ENCODE measurements at regions not wholly inside any gene's neighbourhood (a gene's known extent, or its start where the extent isn't known, plus 50 kb on each side); places are given as distances from the start of the nearest gene placed in this dataset.
"Not testable (repeated sequence)": the region's sequence is repeated elsewhere in the genome, so short reads cannot be mapped to it uniquely, and the experiment has no call there.

DNA sequence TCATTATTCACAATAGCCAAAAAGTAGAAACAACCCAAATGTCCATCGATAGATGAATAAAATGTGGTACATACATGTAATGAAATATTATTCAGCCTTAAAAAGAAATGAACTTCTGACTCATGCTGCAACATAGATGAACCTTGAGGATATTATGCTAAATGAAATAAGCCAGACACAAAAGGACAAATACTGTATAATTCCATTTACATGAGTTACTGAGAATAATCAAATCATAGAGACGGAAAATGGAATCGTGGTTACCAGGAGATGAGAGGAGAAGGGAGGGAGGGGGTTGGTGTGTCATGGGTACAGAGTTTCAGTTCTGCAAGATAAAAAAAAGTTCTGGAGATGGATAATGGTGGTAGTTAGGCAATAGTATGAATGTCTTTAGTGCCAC is 184.1 kb downstream of the PSMG1 start:
- no peak for TF ChIP-seq POLR2A (IDR thresholded peaks at IDR 0.05)
- TF ChIP-seq, protein P1, sequence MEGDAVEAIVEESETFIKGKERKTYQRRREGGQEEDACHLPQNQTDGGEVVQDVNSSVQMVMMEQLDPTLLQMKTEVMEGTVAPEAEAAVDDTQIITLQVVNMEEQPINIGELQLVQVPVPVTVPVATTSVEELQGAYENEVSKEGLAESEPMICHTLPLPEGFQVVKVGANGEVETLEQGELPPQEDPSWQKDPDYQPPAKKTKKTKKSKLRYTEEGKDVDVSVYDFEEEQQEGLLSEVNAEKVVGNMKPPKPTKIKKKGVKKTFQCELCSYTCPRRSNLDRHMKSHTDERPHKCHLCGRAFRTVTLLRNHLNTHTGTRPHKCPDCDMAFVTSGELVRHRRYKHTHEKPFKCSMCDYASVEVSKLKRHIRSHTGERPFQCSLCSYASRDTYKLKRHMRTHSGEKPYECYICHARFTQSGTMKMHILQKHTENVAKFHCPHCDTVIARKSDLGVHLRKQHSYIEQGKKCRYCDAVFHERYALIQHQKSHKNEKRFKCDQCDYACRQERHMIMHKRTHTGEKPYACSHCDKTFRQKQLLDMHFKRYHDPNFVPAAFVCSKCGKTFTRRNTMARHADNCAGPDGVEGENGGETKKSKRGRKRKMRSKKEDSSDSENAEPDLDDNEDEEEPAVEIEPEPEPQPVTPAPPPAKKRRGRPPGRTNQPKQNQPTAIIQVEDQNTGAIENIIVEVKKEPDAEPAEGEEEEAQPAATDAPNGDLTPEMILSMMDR (IDR thresholded peaks at IDR 0.05): no peak
- H3K4me3 ChIP-seq (ENCODE audit: low read depth, poor library complexity, severe bottlenecking): no peak overlapping the region
- 84 to 89% methylated on average over 3 of the region's 3 CpGs for WGBS, 2 donors
- no peak for DNase-seq (ENCODE audit: low spot score in 2 of 2)
- intact Hi-C loops (cut with DNase I; ENCODE audit: low total_unique reads): no loop called here

DNA sequence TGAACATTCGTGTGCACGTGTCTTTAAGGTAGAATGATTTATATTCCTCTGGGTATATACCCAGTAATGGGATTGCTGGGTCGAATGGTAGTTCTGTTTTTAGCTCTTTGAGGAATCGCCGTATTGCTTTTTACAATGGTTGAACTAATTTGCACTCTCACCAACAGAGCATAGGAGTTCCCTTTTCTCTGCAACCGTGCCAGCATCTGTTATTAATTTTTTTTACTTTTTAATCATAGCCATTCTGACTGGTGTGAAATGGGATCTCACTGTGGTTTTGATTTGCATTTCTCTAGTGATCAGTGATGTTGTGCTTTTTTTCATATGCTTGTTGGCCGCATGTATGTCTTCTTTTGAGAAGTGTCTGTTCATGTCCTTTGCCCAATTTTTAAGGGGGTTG is 185.0 kb downstream of the PSMG1 start:
- intact Hi-C loops (cut with DNase I; ENCODE audit: low total_unique reads); DNase-seq (ENCODE audit: low spot score in 2 of 2); H3K4me3 ChIP-seq (ENCODE audit: low read depth, poor library complexity, severe bottlenecking): not testable (repeated sequence)
- WGBS, 2 donors: 50 to 64% methylated on average over 7 of the region's 7 CpGs

DNA sequence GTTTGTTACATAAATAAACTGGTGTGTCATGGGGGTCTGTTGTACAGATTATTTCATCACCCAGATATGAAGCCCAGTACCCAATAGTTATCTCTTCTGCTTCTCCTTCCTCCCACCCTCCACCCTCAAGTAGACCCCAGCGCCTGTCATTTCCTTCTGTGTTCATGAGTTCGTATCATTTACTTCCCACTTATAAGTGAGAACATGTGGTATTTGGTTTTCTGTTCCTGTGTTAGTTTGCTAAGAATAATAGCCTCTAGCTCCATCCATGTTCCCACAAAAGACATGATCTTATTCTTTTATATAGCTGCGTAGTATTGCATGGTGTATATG is 185.4 kb downstream of the PSMG1 start:
- intact Hi-C loops (cut with DNase I; ENCODE audit: low total_unique reads); DNase-seq (ENCODE audit: low spot score in 2 of 2); H3K4me3 ChIP-seq (ENCODE audit: low read depth, poor library complexity, severe bottlenecking): not testable (repeated sequence)
- 76 to 77% methylated on average over 3 of the region's 3 CpGs for WGBS, 2 donors

DNA sequence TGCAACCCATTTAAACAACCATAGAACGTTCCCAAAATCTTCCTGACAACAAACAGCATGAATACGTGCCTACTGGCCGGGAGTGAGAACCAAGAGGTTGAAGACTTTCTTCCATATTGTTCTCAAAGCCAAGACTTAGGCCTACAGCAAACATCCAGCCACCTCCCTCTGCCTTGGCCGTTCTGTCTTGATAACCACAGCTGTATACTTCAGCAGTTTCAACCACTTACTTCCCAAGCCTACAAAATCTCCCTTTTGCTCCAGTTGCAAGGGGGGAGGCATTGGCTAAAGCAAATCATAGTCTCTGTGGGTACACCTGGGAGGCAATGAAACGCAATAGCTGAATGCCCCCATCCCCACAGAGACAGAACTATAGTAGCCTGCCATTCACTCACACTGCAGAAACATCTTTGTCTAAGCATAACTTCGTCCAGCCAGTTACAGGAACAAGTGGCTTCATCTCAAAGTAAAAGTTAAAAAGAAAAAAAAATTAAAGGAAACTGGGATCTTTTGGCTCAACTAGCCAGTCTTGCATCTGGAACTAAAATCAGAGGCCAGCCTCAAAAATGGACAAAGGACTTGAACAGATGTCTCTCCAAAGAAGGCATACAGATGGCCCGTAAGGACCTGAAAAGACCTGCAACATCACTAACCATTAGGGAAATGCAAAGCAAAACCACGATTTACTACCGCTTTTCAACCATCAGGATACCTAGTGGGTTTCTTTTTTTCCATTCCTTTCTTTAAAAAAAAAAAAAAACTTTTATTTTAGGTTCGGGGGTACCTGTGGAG is 186.0 kb downstream of the PSMG1 start:
- intact Hi-C loops (cut with DNase I; ENCODE audit: low total_unique reads): no loop called here
- no peak for DNase-seq (ENCODE audit: low spot score in 2 of 2)
- TF ChIP-seq POLR2A (IDR thresholded peaks at IDR 0.05): no peak
- TF ChIP-seq, protein P1 (IDR thresholded peaks at IDR 0.05): no peak
- 80 to 88% methylated on average over 10 of the region's 10 CpGs for WGBS, 2 donors
- no peak overlapping the region for H3K4me3 ChIP-seq (ENCODE audit: low read depth, poor library complexity, severe bottlenecking)

DNA sequence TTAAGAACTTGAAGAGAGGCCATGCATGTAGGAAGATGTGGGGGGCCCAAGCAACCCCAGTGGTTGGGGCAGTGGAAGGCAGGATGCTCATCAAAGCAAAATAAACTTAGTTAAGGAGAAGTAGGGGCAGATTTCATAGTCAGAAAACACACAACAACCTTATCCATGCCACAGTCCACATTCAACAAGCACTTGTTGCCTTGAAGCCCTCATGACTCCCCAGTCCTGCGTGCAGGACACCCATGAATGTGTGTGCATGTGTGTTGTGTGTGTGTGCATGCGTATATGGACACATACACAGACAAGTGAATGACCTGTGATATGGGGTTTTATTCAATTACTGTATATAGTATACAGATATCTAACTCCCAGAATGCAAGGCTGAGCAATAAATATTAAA is 186.9 kb downstream of the PSMG1 start:
- no peak overlapping the region for H3K4me3 ChIP-seq (ENCODE audit: low read depth, poor library complexity, severe bottlenecking)
- no peak for DNase-seq (ENCODE audit: low spot score in 2 of 2)
- intact Hi-C loops (cut with DNase I; ENCODE audit: low total_unique reads): no loop called here
- TF ChIP-seq, protein P1 (IDR thresholded peaks at IDR 0.05): no peak
- no peak for TF ChIP-seq POLR2A (IDR thresholded peaks at IDR 0.05)
- WGBS, 2 donors: 98% methylated on average over 2 of the region's 2 CpGs

DNA sequence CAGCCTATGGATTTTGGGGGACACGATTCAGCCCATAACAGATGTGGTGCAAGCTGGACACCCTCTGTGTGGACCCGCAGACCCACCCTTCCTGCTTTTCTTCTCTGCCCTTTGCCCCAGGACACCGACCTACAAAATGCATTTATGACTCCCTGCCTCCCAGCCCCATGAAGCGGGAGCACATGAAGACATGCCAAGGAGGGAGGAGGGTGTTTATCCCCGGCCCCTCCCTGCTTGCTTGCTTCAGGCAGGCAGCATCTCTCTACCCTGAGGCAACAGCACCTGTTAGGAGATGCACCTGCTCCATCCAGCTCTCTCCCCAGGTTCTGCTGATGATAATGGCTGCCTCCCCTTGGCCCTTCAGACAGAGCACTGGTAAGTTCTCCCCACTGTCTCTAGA is 187.5 kb downstream of the PSMG1 start:
- H3K4me3 ChIP-seq (ENCODE audit: low read depth, poor library complexity, severe bottlenecking): no peak overlapping the region
- DNase-seq (ENCODE audit: low spot score in 2 of 2): no peak
- WGBS, 2 donors: 64 to 77% methylated on average over 5 of the region's 5 CpGs
- TF ChIP-seq POLR2A (IDR thresholded peaks at IDR 0.05): no peak
- TF ChIP-seq, protein P1 (IDR thresholded peaks at IDR 0.05): no peak
- intact Hi-C loops (cut with DNase I; ENCODE audit: low total_unique reads): no loop called here

DNA sequence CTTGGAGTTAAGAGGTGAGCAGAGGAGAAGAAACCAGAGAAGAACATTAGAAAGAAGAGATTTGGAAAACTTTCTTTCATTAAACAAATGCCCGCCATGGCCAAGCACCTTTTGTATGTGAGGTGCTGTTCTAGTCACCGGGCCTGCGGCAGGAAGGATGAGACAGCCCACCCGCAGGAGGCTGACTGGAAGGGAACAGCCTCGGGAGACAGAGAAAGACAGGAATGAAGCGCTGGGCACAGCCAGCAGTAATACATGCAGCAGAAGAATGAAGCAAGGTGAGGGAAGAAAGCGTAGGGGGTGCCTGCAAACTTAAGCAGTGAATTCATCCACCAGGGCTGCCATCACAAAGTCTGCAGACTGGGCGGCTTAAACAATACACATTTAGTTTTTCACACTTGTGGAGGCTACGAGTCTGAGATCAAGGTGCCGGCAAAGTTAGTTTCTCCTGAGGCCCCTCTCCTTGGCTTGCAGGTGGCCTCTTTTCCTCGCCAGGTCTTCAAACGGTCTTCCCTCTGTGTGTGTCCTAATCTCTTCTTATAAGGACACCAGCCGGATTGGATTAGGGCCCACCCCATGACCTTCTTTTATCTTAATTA is 188.1 kb downstream of the PSMG1 start:
- TF ChIP-seq, protein P1 (IDR thresholded peaks at IDR 0.05): no peak
- TF ChIP-seq POLR2A (IDR thresholded peaks at IDR 0.05): no peak
- intact Hi-C loops (cut with DNase I; ENCODE audit: low total_unique reads): no loop called here
- H3K4me3 ChIP-seq (ENCODE audit: low read depth, poor library complexity, severe bottlenecking): no peak overlapping the region
- DNase-seq (ENCODE audit: low spot score in 2 of 2): no peak
- WGBS, 2 donors: 91% methylated on average over 13 of the region's 13 CpGs

Measured in lower leg skin (tissue), 4 donors.